Amniotic epithelial cell (primary cell): ENCODE measurements at regions not wholly inside any gene's neighbourhood (a gene's known extent, or its start where the extent isn't known, plus 50 kb on each side); places are given as distances from the start of the nearest gene placed in this dataset.

Experiments used
- DNase-seq: peaks from one replicate; pipeline ENCODE4 v3.0.0-alpha.2; 2010; ENCODE audit warnings: low read depth

DNA sequence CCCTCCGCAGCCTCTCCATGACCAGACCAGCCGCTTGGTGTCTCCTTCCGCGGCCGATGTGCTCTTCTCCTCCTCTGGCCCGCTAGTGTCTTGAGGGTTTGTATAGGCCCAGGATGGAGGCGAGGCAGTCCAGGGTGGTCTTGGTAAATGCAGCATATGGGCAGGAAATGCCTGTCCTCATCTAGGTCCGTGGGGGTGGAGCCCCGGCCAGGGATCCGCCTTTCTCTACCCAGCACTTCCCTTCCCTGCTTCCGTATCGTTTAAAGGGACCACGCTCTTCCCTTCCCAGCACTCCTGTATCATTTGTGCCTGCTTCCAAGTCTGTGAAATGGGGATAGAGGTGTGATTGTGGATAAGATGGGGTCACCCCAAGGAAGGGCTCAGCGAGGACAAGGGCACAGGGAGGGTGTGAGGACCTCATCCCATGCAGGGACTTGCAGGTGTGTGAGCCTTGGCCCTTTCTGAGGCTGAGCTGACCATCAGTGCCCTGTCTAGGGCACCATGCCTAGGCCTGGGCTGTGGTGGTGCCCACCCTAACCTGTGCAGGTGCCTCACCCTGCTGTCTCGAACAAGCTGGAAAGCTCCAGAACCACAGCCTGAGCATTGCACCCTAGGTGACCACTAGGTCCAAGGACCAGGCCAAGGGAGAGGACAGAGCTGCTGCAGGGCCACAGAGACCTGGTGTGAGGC, 326.8 kb upstream of the RTL1 start:
- DNase-seq = no peak

DNA sequence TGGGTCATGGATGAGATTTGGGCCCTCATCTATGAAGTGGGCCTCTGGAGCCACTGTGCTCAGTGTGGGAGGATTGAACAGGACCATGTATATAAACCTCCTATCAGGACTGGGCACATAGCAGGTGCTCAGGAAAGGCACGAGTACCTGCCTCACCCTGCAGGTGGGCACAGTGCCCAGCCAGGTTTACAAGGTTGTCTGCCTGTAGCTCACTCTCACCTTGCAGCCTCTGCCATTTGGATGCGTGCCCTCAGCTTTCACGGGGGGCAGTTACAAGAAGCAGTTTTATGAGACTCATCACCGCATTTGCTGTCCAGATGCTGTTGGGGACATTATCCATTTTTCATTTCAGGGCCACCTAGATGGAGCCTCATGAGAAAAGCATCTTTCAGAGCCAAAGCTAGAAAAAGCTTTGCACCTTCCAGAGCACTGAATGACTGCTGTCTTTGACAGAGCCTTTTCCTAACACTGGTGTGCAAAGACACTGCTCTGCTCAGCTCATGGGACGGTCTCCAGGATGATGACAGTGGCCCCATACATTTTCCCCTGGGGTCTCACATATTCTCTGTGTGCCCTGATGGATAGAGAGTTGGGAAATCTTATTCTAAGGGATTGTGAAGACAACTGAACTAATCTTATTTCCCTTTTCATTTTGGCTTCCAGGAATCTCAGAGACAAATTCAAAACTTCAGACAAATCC, 327.5 kb upstream of the RTL1 start:
- DNase-seq = no peak

DNA sequence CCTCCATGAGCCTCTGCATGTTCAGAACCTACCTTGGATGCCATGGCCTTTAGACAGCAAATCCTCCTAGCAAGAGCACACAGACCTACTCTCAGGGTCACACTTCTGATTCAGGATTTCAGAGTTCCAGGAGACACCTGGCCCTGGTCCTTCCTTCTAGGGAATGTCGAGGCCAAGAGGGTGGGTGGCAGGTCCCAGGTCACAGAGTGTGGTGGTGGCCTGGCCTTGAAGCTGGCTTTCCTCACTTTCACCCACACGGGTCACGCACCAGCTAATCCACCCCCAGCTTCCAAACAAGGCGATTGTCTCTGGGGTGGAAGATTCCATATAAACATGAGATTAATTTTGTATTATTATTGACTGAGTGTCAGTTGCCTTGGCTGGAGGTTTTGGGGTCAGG, 328.3 kb upstream of the RTL1 start:
- no peak for DNase-seq

DNA sequence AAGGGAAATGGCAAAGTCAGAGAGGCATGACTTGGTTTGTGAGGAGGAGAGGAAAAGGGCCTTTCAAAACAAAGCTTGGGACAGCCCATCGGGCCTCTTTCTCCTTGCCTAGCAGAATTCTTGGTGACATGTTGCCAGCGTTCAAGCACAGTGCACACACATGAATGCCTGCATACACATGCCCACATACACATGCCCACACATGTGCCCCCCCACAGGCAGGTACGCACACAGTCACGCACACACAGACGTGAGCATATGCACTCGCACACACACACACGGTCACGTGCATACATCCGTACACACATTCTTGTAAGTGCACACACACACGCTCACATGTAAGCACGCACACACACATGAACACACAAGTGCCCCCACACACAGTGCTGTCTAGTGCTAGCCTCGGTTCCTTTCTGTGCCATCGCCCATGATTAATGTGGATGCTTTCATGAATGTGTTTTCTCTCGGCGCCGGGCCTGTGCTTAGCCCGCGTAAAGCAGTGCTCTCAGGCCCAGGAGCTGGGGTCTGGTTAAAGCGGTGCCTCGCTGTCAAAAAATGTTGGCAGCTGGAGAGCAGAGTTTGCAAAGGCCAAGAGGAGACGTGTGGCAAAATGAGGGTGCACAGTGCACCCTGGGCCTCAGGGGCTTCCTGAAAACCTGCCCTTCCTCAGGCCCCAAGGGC, 328.8 kb upstream of the DIO3 start:
- no peak for DNase-seq

GRCh38 chr14:101233021-101233366, 328.3 kb upstream of the DIO3 start:
- no peak for DNase-seq

DNA sequence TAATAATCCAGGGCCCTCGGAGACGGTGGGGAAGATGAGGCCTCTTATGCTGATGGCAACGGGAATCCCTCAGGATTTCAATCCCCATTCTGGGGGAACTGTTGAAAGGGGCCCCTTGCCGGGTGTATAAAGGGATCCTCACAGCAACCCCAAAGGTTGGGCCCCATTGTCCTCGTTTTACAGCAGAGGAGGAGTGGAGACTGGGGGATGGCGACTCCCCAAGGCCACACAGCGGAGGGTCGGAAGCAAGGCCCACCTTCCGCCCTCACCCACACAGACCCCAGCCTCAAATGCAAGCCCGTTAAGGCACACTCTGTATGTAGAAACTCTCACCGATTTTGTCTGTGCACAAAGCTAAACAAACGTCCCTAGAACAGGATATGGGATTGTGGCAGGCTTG, 327.9 kb upstream of the DIO3 start:
- no peak for DNase-seq

- no peak for DNase-seq
Measured at GRCh38 chr14:101233808-101234207, 327.5 kb upstream of the DIO3 start.

- no peak for DNase-seq
Measured at GRCh38 chr14:101234244-101234937, 326.9 kb upstream of the DIO3 start.

DNA sequence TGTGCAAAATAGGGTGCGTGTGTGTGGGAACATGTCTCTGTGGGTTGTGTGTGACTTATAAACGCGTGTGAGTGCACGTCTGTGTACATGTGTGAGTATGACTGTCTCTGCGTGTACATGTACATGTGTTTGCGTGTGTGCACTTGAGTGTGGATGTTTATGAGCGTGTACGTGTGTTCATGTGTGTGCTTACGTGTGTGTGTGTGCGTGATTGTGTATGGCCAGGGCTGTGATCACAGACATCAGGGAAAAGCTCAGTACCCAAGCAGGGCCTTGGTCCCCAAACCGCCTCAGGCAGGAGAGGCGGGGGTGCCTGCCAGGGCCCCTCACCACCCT, 326.3 kb upstream of the DIO3 start:
- DNase-seq = no peak

DNA sequence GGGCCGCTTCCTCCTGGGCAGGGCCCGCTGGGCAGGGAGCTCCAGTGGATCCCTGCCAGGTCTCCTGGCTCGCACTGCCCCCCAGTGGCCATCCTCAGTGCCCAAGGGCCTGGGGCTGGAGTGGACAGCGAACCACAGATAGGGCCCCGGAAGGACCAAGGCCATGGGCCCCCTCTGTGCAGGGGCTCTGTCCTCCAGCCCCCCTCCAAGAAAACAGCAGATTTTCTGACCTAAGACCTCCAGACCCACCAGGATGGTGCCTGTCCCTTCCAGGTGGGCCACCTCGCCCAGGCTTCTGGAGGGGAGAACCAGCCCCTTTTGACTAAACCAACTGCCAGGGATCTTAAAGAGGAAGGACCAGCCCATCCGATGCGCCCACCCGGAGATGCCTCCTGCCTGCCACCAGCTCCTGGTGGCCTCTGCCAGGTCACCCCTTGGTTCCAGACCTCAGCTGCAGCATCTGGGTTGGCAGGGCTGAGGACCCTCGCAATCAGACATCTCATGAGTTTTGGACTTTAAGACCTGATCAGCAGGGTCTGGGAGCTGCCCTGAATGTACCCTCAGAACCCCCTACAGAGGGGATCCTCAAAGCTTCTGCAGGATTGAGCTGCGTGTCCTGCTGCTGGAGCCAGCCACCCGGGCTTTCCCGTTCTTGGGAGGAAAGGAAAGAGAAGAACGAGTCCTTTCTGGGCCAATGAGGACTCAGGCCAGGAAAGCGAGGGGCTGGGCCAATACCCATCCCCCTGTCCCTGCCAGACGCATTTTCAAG, 325.8 kb upstream of the DIO3 start:
- no peak for DNase-seq

- DNase-seq = no peak
Measured at GRCh38 chr14:101236496-101237251, 324.6 kb upstream of the DIO3 start.

GRCh38 chr14:101237252-101237616, 324.1 kb upstream of the DIO3 start:
- DNase-seq = no peak

- no peak for DNase-seq
Measured at GRCh38 chr14:101239065-101239464, 322.2 kb upstream of the DIO3 start.

DNA sequence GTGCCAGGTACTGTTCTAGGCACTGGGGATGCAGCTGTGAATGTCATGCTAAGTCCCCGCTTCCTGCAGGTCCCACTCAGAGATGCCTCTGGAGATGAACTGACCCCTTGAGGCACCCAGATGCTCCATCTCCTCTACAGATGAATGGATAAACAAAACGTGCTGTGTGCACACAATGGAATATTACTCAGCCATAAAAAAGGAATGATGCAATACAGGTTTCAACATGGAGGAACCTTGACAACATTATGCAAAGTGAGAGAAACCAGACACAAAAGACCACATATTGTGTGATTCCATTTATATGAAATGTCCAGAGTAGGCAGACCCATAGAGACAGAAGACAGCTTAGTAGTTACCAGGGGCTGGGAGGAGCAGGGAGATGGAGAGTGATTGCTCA, 320.1 kb upstream of the DIO3 start:
- no peak for DNase-seq

- no peak for DNase-seq
Measured at GRCh38 chr14:101241807-101242278, 319.5 kb upstream of the DIO3 start.

DNA sequence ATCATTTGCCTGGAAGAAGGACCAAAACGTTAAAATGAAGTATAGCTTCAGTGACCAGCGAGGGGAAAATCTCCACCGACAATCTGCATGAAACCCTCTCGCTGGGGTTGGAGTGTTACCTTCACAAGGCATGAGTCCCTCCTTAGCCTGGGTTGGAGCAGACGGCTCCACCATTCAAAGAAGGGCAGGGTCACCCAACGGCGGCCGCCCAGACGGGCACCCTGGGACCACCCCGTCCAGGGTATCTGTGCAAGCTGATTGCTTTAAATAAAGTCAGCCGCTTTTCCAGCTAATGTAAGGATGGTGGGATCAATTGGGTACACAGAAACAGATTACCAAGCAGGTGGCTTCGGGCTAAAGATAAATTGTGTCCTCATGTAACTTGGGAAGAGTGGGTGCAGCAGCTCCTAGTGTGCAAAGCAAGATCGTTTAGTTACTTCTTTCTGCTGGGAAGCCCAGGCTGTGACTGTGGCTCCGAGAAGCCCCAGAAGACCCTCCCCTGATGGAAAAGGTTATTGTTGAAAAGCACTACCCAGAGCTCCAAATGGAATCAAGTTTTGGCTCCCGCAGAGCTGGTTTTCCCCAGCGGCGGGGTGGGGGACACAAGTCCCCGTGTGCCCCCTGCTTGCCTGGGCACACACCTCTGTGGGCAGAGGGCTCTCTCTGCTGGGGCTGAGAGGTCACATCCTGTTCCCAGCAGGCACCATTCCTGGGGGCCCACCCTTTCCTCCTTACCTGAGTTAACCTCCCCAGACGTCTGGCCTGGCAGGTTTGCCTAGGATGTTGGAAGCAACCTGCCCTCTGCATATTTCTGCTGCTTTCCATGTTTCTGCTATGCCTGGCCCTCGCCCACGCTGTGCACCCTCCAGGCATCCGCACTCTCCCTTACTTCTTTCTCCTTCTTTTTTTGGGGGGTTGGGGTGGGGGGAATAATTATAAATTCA, 318.6 kb upstream of the DIO3 start:
- DNase-seq = no peak

GRCh38 chr14:101243587-101244338, 317.5 kb upstream of the DIO3 start:
- DNase-seq = no peak

DNA sequence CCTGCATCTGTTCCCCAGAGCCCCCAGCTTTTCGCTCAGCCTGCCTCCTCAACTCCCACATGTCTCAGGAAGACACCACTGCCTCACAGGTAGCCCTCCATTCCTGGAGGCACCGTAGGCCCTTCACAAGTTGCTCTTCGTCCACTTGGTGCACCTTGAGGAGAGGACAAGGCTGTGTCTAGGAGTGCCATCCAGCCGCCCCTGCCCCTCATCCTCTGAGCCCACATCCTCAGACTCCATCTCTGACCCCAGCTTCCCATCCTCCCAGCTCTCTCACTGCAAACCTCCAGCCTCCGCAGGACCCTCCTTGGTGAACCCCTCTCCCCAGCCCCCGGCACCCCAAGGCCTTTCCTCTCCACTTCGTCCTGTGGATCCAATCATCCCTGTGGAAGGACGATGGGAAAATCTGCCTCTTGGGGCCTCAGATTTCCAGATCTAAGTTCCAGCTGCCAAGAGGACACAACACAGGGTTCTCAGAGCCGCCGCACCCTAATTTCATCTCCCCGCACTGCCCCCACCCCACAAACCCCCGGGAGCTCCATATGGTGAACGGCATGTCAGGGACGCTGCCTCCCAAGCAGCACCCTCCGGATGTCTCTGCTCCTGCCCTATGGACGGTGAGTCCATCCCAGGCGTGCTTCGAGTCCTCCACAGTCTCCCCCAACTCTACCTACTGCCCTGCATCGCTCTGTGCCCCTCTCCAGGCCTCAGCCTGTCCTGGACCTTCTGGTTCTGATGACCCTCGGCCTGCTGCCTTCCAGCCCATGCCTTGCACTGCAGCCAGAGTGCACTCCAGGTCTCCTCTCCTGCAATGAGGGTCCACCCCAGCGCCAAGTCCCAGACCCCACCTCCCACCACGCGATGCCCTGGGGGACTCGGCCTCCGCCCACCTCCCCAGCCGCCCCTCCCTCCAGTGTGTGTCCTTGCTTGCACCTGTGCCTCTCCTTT, 314.1 kb upstream of the DIO3 start:
- no peak for DNase-seq
